GM13977 (cell line): ENCODE measurements at regions not wholly inside any gene's neighbourhood (a gene's known extent, or its start where the extent isn't known, plus 50 kb on each side); places are given as distances from the start of the nearest gene placed in this dataset.

ENCODE experiments used
- DNase-seq: peaks from one replicate; pipeline ENCODE4 v3.0.0; 2012; ENCODE audit warnings: low spot score
- CTCF ChIP-seq: IDR thresholded peaks from 2 replicates; pipeline ENCODE4 v1.5.1; 2012; ENCODE audit warnings: mild to moderate bottlenecking, control low read depth; ENCODE audit not compliant: insufficient read depth; ENCODE audit errors: extremely low read depth, missing control alignments
- in situ Hi-C: fragments of 300-500 bp; cut with MboI; formaldehyde crosslinking; loops from one replicate; pipeline ENCODE4 v1.12.0; 2022; ENCODE audit warnings: low sequenced_read_pairs, low pct_unique_long_range_greater_than_20kb, mixed read lengths, inconsistent platforms; ENCODE audit not compliant: unreplicated experiment

- in situ Hi-C loops = no loop called here
- DNase-seq = no peak
- TF ChIP-seq CTCF = no peak
Observed at GRCh38 chr9:20262611-20263010, 359.7 kb downstream of the MLLT3 start.

- TF ChIP-seq CTCF = no peak
- in situ Hi-C loops = no loop called here
- no peak for DNase-seq
Observed at GRCh38 chr9:20256284-20256948, 365.9 kb downstream of the MLLT3 start.

- in situ Hi-C loops = no loop called here
- no peak for TF ChIP-seq CTCF
- no peak for DNase-seq
Observed at GRCh38 chr9:20255052-20255451, 367.2 kb downstream of the MLLT3 start.

GRCh38 chr9:20253635-20254034, 368.7 kb downstream of the MLLT3 start:
- no peak for DNase-seq

GRCh38 chr9:20252778-20253177, 369.5 kb downstream of the MLLT3 start:
- TF ChIP-seq CTCF = no peak
- no peak for DNase-seq
- in situ Hi-C loops = no loop called here

More at GRCh38 chr9:20253635-20254034, 368.7 kb downstream of the MLLT3 start:
- TF ChIP-seq CTCF = no peak
- in situ Hi-C loops = no loop called here

GRCh38 chr9:20250791-20251190, 371.5 kb downstream of the MLLT3 start:
- in situ Hi-C loops = no loop called here
- no peak for TF ChIP-seq CTCF
- no peak for DNase-seq
